ENCODE measurements at regions not wholly inside any gene's neighbourhood (a gene's known extent, or its start where the extent isn't known, plus 50 kb on each side); places are given as distances from the start of the nearest gene placed in this dataset.

GRCh38 chr12:83361071-83361470 lies 674.4 kb downstream of the TMTC2 start:
- no peak for DNase-seq (ENCODE audit: low read depth)
- no peak for TF ChIP-seq CTCF (IDR thresholded peaks at IDR 0.05; ENCODE audit: low read length, missing control alignments)
- H3K4me3 ChIP-seq (replicated peaks; ENCODE audit: low read depth, low read length), result no peak overlapping the region

DNA sequence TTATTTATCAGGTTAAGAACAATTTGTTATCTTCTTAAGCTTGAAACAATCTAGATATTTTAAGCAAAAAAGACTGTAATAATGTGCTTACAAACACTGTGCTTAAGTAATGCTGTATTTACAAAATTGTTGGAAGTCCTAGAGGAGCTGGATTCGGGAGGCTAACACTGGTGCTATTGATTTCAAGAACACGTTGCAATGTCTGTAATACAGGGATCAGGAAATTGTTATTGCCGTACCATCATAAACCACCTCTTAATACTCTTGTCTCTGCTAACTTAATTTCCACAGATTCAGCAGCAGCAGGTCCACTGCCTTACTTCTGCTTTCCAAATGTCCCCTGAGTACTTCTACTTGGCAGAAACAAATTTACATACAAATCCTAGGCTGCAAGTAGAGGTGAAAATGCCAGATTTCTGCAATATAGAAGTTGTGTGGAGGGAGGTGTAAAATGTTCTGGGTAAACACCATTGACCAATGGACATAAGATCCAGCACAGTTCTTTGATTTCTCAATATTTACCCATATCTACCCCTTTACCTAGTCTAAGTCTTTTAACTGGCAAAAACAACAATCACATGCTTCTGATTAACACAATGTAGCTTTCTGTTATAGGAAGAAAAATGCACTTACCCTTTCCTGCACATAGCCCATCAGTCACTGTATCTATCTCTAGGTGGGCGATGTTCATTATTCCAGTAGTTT lies 663.4 kb downstream of the TMTC2 start:
- no peak for TF ChIP-seq CTCF (IDR thresholded peaks at IDR 0.05; ENCODE audit: low read length, missing control alignments)
- DNase-seq (ENCODE audit: low read depth), result no peak

GRCh38 chr12:83346333-83346732 lies 659.6 kb downstream of the TMTC2 start:
- no peak for TF ChIP-seq CTCF (IDR thresholded peaks at IDR 0.05; ENCODE audit: low read length, missing control alignments)
- no peak overlapping the region for H3K4me3 ChIP-seq (replicated peaks; ENCODE audit: low read depth, low read length)
- DNase-seq (ENCODE audit: low read depth), result no peak

More for the DNA sequence above, 663.4 kb downstream of the TMTC2 start:
- no peak overlapping the region for H3K4me3 ChIP-seq (replicated peaks; ENCODE audit: low read depth, low read length)

DNA sequence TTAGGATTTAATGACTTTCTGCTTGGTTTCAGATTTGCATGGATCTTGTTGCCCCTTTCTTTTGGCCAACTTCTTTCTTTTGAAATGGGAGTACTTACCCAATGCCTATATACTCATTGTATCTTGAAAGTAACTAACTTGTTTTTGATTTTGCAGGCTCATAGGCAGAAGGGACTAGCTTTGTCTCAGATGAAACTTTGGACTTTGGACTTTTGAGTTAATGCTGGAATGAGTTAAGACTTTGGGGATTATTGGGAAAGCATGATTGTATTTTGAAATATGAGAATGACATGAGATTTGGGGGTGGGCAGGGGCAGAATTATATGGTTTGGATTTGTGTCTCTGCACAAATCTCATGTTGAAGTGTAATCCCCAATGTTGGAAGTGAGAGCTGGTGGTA lies 657.1 kb downstream of the TMTC2 start:
- H3K4me3 ChIP-seq (replicated peaks; ENCODE audit: low read depth, low read length), result no peak overlapping the region
- no peak for TF ChIP-seq CTCF (IDR thresholded peaks at IDR 0.05; ENCODE audit: low read length, missing control alignments)
- no peak for DNase-seq (ENCODE audit: low read depth)

- no peak overlapping the region for H3K4me3 ChIP-seq (replicated peaks; ENCODE audit: low read depth, low read length)
- TF ChIP-seq CTCF (IDR thresholded peaks at IDR 0.05; ENCODE audit: low read length, missing control alignments), result no peak
- no peak for DNase-seq (ENCODE audit: low read depth)
Measured at GRCh38 chr12:83335748-83336147, 649.0 kb downstream of the TMTC2 start.

DNA sequence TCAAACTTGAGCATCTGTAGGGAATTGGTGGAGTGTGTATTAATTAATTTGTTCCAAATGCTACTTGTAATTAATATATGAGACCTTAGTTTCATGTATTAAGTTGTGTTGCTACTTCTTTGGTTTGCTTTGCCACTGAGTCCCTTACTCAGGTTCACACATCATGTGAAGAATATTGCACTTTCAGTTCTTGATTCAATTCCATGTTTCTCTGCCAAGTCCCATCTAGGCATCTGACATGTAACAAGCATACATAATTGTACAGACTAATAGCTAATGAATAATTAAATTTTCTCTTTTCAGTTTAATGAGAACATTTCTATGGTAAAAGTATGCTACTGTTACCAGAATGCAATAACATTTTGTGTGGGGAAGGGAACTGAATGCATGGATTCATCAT lies 640.0 kb downstream of the TMTC2 start:
- DNase-seq (ENCODE audit: low read depth), result no peak
- no peak for TF ChIP-seq CTCF (IDR thresholded peaks at IDR 0.05; ENCODE audit: low read length, missing control alignments)
- no peak overlapping the region for H3K4me3 ChIP-seq (replicated peaks; ENCODE audit: low read depth, low read length)

GRCh38 chr12:83323866-83324265 lies 637.2 kb downstream of the TMTC2 start:
- DNase-seq (ENCODE audit: low read depth), result no peak
- no peak overlapping the region for H3K4me3 ChIP-seq (replicated peaks; ENCODE audit: low read depth, low read length)
- TF ChIP-seq CTCF (IDR thresholded peaks at IDR 0.05; ENCODE audit: low read length, missing control alignments), result no peak
